ENCODE measurements at regions not wholly inside any gene's neighbourhood (a gene's known extent, or its start where the extent isn't known, plus 50 kb on each side); places are given as distances from the start of the nearest gene placed in this dataset.

DNA sequence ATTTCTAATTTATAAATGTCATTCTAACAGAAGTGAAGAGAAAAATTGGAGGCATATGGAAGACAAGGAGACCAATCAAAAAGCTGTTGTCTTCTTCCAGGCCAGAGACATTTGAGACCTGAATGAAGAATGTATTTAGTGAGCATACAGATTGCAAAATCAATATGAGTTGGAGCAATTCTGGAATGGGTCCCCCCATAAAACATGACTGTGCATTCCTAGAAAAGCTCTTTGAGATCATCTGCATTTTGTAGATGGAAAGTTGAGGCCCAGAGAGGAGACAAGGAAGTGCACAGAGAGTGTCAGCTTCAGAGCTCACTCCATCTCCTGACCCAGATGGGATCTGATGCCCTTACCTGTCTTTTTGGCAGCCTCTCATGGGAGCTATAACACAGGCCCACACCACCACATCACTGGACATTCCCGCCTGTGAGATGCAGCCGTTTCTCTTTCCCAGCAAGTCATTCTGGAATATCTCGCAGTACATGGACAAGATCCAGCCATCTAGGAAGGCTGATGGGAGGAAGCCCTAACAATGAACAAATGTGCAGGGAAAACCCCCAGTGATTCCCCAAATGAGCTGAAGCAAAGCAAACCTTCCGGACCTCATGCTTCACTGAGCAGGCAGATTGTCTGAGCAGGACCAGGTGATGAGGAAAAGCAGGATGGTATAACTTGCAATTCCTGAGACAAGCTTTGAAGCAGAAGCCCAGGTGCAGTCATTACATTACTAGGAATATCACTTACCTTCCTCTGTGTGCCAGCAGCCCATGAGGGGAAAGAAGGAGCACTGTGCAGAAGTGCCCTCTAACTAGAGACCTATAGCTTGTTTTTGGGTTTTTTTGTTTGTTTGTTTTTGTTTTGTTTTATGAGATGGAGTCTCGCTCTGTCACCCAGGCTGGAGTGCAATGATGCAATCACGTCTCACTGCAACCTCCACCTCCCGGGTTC, 445.6 kb downstream of the PLPP3 start:
- no peaks in the 10 kb centered on the region for H3K27me3 ChIP-seq (ENCODE audit: insufficient read depth, poor library complexity, severe bottlenecking)
- H3K27ac ChIP-seq (ENCODE audit: poor library complexity, severe bottlenecking): no peak overlapping the region
- no peak for TF ChIP-seq CTCF (IDR thresholded peaks at IDR 0.05; ENCODE audit: poor library complexity, severe bottlenecking)
- DNase-seq (ENCODE audit: low spot score): no peak
- no peak for ATAC-seq (ENCODE audit: low read depth)
- H3K36me3 ChIP-seq (ENCODE audit: low read depth): no peaks in the 10 kb centered on the region
- no peaks in the 10 kb centered on the region for H3K4me1 ChIP-seq (ENCODE audit: insufficient read depth, poor library complexity, severe bottlenecking)
- H3K9me3 ChIP-seq (ENCODE audit: severe bottlenecking): no peaks in the 10 kb centered on the region
- no peak overlapping the region for H3K4me3 ChIP-seq (ENCODE audit: severe bottlenecking)

DNA sequence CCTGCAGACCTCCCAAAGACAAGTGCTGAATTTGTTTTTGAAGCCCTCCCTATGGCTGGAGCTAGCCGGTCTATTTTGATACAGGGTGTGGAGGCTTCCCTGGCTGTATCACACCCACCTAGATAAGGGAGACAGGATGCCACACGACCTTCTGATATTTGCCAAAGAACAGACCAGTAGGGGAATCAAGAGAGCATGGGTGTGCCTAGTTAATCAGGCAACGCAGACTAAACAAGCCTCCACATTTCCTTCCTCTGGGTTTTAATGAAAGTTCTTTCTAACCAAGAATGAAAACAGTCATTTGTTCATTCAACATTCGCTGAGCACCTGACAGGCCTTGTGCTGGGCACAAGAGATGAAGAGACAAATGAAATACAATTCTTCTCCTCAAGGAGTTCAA, 446.8 kb downstream of the PLPP3 start:
- Histone ChIP-seq H3K4me3 (ENCODE audit: severe bottlenecking) (no peak overlapping the region), H3K36me3 (ENCODE audit: low read depth) (no peaks in the 10 kb centered on the region), H3K4me1 (ENCODE audit: insufficient read depth, poor library complexity, severe bottlenecking) (no peaks in the 10 kb centered on the region), H3K27me3 (ENCODE audit: insufficient read depth, poor library complexity, severe bottlenecking) (no peaks in the 10 kb centered on the region), H3K9me3 (ENCODE audit: severe bottlenecking) (no peaks in the 10 kb centered on the region), H3K27ac (ENCODE audit: poor library complexity, severe bottlenecking) (no peak overlapping the region)
- DNase-seq (ENCODE audit: low spot score) (no peak), ATAC-seq (ENCODE audit: low read depth) (no peak)
- no peak for TF ChIP-seq CTCF (IDR thresholded peaks at IDR 0.05; ENCODE audit: poor library complexity, severe bottlenecking)

DNA sequence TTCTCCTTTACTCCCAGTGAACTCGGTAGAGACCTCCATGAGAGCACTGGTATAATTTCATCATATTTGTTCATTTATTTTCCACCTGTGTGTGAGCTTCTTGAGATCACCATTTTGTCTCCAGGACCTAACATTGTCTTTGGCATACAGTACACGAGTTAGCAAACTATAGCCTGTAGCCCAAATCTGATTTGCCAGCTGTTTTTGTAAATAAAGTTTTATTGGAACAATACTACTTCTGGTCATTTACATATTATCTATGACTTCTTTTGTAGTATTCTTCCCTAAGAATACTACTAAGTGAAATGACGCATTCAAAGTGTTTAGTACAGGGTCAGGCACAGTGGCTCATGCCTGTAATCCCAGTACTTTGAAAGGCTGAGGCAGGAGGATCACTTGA, 449.5 kb downstream of the PLPP3 start:
- Histone ChIP-seq H3K36me3 (ENCODE audit: low read depth) (no peaks in the 10 kb centered on the region), H3K27me3 (ENCODE audit: insufficient read depth, poor library complexity, severe bottlenecking) (no peaks in the 10 kb centered on the region), H3K27ac (ENCODE audit: poor library complexity, severe bottlenecking) (no peak overlapping the region), H3K4me1 (ENCODE audit: insufficient read depth, poor library complexity, severe bottlenecking) (peaks cover 5% of the 10 kb centered on the region), H3K4me3 (ENCODE audit: severe bottlenecking) (no peak overlapping the region), H3K9me3 (ENCODE audit: severe bottlenecking) (no peaks in the 10 kb centered on the region)
- no peak for TF ChIP-seq CTCF (IDR thresholded peaks at IDR 0.05; ENCODE audit: poor library complexity, severe bottlenecking)
- DNase-seq (ENCODE audit: low spot score) (no peak), ATAC-seq (ENCODE audit: low read depth) (no peak)

DNA sequence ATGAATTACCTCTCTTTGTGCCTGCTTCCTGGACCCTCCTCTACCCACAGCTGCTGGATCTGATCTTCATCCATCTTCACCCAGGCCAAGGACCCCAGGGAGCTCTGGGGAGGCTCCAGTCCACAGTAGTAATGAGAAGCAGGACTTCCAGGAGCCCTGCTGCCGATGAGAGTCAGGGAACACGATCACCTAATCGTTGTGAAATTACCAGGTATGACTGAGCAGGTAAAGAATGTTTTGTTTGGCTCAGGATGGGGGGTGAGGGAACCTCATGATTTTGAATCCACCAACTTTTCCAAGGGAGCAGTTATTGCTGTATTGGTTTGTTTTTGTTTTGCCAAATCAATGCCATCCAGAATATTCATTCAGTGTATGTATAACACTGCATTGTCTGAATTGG, 454.0 kb downstream of the PLPP3 start:
- no peaks in the 10 kb centered on the region for H3K36me3 ChIP-seq (ENCODE audit: low read depth)
- H3K27me3 ChIP-seq (ENCODE audit: insufficient read depth, poor library complexity, severe bottlenecking): no peaks in the 10 kb centered on the region
- ATAC-seq (ENCODE audit: low read depth) (peak; percentile 100), DNase-seq (ENCODE audit: low spot score) (no peak)
- H3K4me3 ChIP-seq (ENCODE audit: severe bottlenecking): no peak overlapping the region
- peaks cover 7% of the 10 kb centered on the region for H3K4me1 ChIP-seq (ENCODE audit: insufficient read depth, poor library complexity, severe bottlenecking)
- H3K9me3 ChIP-seq (ENCODE audit: severe bottlenecking): no peaks in the 10 kb centered on the region
- no peak for TF ChIP-seq CTCF (IDR thresholded peaks at IDR 0.05; ENCODE audit: poor library complexity, severe bottlenecking)
- H3K27ac ChIP-seq (ENCODE audit: poor library complexity, severe bottlenecking): peak overlapping the region; percentile 20

GRCh38 chr1:56123826-56124225, 455.5 kb downstream of the PLPP3 start:
- Histone ChIP-seq H3K9me3 (ENCODE audit: severe bottlenecking) (no peaks in the 10 kb centered on the region), H3K27ac (ENCODE audit: poor library complexity, severe bottlenecking) (peak overlapping the region; percentile 20), H3K4me1 (ENCODE audit: insufficient read depth, poor library complexity, severe bottlenecking) (peaks cover 7% of the 10 kb centered on the region), H3K27me3 (ENCODE audit: insufficient read depth, poor library complexity, severe bottlenecking) (no peaks in the 10 kb centered on the region), H3K36me3 (ENCODE audit: low read depth) (no peaks in the 10 kb centered on the region), H3K4me3 (ENCODE audit: severe bottlenecking) (no peak overlapping the region)
- DNase-seq (ENCODE audit: low spot score) (no peak), ATAC-seq (ENCODE audit: low read depth) (no peak)
- TF ChIP-seq CTCF (IDR thresholded peaks at IDR 0.05; ENCODE audit: poor library complexity, severe bottlenecking): no peak

Data from RWPE2 (cell line).